Neural progenitor cell (in vitro differentiated cells): ENCODE measurements at regions not wholly inside any gene's neighbourhood (a gene's known extent, or its start where the extent isn't known, plus 50 kb on each side); places are given as distances from the start of the nearest gene placed in this dataset.

ENCODE experiments used
- CTCF ChIP-seq: fragments of 200-600 bp; sonication (generic); IDR thresholded peaks from 2 replicates; pipeline ENCODE4 v1.5.1; 2017; ENCODE audit warnings: antibody characterized with exemption, mild to moderate bottlenecking
- EZH2 ChIP-seq: fragments of 200-600 bp; sonication (generic); IDR thresholded peaks from 2 replicates; pipeline ENCODE4 v1.6.1; 2017; ENCODE audit warnings: antibody characterized with exemption, mild to moderate bottlenecking, moderate library complexity
- EZH2phosphoT487 ChIP-seq: fragments of 200-600 bp; sonication (generic); IDR thresholded peaks from 2 replicates; pipeline ENCODE4 v1.6.1; 2017; ENCODE audit warnings: antibody characterized with exemption

- TF ChIP-seq CTCF, result no peak
- TF ChIP-seq EZH2, result no peak
- no peak for TF ChIP-seq EZH2phosphoT487
These were observed 334.4 kb upstream of the NPVF start for GRCh38 chr7:25562673-25563182.
